Colonic mucosa (tissue), 4 donors: ENCODE measurements at regions not wholly inside any gene's neighbourhood (a gene's known extent, or its start where the extent isn't known, plus 50 kb on each side); places are given as distances from the start of the nearest gene placed in this dataset.

Experiments used
- DNase-seq: peaks from one replicate; pipeline ENCODE4 v3.0.0-alpha.2; 2020
- H3K27ac ChIP-seq: fragments of 200-600 bp; one replicate; pipeline ENCODE4 v1.8.0; 2021
- H3K27me3 ChIP-seq: fragments of 200-600 bp; one replicate; pipeline ENCODE4 v1.8.0; 2021
- H3K36me3 ChIP-seq: fragments of 200-600 bp; one replicate; pipeline ENCODE4 v1.8.0; 2021
- H3K4me1 ChIP-seq: fragments of 200-600 bp; one replicate; pipeline ENCODE4 v1.8.0; 2021; ENCODE audit warnings: mild to moderate bottlenecking
- H3K4me3 ChIP-seq: fragments of 200-600 bp; one replicate; pipeline ENCODE4 v1.8.0; 2021
- H3K9ac ChIP-seq, 2 donors: one replicate each; pipeline ENCODE4 v1.7.0; 2013; ENCODE audit warnings: control low read depth in 2 of 2, low read depth in 2 of 2, low read length in 2 of 2
- H3K9me3 ChIP-seq: fragments of 200-600 bp; one replicate; pipeline ENCODE4 v1.8.0; 2021
- intact Hi-C: fragments of 100-400 bp; cut with DNase I; formaldehyde crosslinking; loops from one replicate; pipeline ENCODE4 v1.14.1; 2022
- TF ChIP-seq, protein P1 (sequence below): fragments of 200-600 bp; IDR thresholded peaks from one replicate; pipeline ENCODE4 v1.8.0; 2022; ENCODE audit warnings: antibody characterized with exemption, mild to moderate bottlenecking
- donor health status: healthy.
- donor health status: DM: no; HTN: no; CAD: no.
- donor health status: DM: no; HTN: no; CAD: no.

DNA sequence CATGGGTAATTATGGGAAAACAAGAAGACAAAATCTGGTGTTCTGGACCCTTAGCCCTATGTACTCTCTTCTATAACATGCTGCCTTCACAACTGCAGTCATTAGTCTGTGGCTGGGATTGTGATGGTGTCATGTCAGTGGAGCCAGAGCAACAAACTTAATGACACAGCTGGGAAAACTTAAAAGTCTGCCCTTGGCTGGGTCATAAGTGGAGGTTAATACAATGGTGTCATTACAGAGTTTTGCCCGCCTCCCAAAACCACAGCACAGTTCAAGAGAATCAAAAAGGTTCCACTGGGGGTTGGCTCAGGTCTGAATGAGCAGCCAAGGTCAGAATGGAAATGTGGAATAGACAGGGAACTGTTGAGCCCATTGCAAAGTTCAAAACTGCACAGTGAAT is 455.7 kb upstream of the PIK3C3 start:
- Histone ChIP-seq H3K9me3 (no peaks in the 10 kb centered on the region), H3K27ac (no peak overlapping the region), H3K36me3 (no peaks in the 10 kb centered on the region), H3K4me3 (no peak overlapping the region), H3K4me1 (no peaks in the 10 kb centered on the region), H3K9ac (no peak overlapping the region), H3K27me3 (no peaks in the 10 kb centered on the region)
- intact Hi-C loops, result no loop called here
- TF ChIP-seq, protein P1, sequence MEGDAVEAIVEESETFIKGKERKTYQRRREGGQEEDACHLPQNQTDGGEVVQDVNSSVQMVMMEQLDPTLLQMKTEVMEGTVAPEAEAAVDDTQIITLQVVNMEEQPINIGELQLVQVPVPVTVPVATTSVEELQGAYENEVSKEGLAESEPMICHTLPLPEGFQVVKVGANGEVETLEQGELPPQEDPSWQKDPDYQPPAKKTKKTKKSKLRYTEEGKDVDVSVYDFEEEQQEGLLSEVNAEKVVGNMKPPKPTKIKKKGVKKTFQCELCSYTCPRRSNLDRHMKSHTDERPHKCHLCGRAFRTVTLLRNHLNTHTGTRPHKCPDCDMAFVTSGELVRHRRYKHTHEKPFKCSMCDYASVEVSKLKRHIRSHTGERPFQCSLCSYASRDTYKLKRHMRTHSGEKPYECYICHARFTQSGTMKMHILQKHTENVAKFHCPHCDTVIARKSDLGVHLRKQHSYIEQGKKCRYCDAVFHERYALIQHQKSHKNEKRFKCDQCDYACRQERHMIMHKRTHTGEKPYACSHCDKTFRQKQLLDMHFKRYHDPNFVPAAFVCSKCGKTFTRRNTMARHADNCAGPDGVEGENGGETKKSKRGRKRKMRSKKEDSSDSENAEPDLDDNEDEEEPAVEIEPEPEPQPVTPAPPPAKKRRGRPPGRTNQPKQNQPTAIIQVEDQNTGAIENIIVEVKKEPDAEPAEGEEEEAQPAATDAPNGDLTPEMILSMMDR, result no peak
- DNase-seq, result no peak

DNA sequence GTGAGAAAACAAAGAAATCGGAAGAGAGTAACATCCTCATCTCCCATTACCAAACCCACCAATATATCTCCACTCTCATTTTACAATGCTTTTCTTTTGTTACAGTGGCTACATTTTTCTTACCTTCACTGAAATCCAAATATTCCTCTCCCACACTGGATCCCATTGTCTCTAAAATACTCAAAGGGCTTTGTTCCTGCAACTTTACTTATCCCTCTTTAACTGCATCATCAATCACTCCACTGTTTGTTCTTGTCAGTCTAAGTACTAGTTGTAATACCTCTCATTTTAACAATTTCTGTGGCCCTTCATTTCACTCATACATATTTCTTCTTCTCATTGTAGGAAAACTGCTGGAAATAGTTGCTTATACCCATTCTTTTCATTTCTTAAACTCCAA is 464.2 kb upstream of the PIK3C3 start:
- Histone ChIP-seq H3K27me3 (no peaks in the 10 kb centered on the region), H3K9me3 (no peaks in the 10 kb centered on the region), H3K27ac (no peak overlapping the region), H3K4me3 (no peak overlapping the region), H3K36me3 (no peaks in the 10 kb centered on the region), H3K4me1 (no peaks in the 10 kb centered on the region), H3K9ac (no peak overlapping the region)
- intact Hi-C loops, result no loop called here
- DNase-seq, result no peak
- TF ChIP-seq, protein P1, result no peak

DNA sequence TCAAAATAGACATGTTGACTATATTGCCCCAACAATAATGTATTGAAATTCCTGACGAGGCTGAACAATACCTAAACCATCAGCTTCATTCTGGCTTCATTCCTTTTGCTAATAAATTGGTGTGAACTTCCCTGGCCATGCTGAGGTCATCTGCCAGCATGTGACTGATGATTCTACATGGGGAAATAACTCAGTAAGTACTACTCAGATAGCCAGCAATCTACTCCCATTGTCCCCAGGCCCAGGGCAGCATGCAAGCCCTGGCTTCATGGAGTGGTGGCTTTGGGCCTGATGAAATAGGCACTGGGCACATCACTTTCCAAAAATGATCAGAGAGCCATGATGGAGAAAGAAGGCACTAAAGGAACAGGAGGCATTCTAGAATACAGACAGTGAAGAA is 468.5 kb upstream of the PIK3C3 start:
- intact Hi-C loops, result no loop called here
- H3K9me3 ChIP-seq, result no peaks in the 10 kb centered on the region
- no peak overlapping the region for H3K27ac ChIP-seq
- DNase-seq, result no peak
- TF ChIP-seq, protein P1, result no peak
- no peak overlapping the region for H3K9ac ChIP-seq
- H3K27me3 ChIP-seq, result no peaks in the 10 kb centered on the region
- no peaks in the 10 kb centered on the region for H3K36me3 ChIP-seq
- H3K4me1 ChIP-seq, result no peaks in the 10 kb centered on the region
- no peak overlapping the region for H3K4me3 ChIP-seq

DNA sequence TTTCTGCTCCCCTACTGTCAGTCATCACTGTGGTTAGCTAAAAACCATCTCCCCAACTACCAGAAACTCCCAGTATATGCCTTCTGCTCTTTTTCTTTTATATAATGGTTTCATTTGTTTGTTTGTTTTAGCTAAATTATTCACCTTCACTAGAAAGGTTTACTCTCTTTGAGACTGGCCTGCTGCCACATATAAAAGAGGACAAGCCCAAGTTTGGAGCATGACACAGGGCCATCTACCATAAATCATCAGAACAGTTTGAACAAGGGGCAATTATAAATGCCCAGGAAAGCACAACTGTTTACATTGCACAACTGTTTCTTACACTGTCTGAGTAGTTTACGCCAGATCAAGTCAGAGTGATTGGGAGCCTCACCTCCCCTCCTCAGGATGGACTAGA is 471.0 kb upstream of the PIK3C3 start:
- Histone ChIP-seq H3K27me3 (no peaks in the 10 kb centered on the region), H3K27ac (no peak overlapping the region), H3K36me3 (no peaks in the 10 kb centered on the region), H3K9ac (no peak overlapping the region), H3K9me3 (no peaks in the 10 kb centered on the region), H3K4me3 (no peak overlapping the region), H3K4me1 (no peaks in the 10 kb centered on the region)
- intact Hi-C loops, result no loop called here
- no peak for DNase-seq
- TF ChIP-seq, protein P1, result no peak

DNA sequence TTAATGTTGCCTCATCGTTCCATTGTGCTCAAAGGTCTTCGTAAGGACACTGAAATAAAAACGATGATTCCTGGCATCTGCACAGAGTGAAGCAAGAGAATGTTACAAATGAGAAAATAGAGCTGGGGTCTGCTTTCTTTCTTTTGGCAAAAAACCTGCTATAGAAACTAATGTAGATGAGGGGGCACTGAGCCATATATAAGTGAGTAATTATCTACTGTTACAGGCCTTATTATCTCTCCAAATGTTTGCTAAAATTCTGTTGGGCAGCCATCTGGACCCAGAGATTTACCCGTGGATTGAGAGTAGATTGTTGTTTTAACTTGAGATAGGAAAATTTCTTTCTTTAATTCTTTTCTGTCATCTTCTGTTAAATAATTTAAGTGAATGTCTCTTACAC is 472.5 kb upstream of the PIK3C3 start:
- no peak for DNase-seq
- TF ChIP-seq, protein P1, result no peak
- no peaks in the 10 kb centered on the region for H3K27me3 ChIP-seq
- H3K9me3 ChIP-seq, result no peaks in the 10 kb centered on the region
- intact Hi-C loops, result no loop called here
- H3K27ac ChIP-seq, result no peak overlapping the region
- H3K4me1 ChIP-seq, result no peaks in the 10 kb centered on the region
- H3K4me3 ChIP-seq, result no peak overlapping the region
- no peak overlapping the region for H3K9ac ChIP-seq
- H3K36me3 ChIP-seq, result no peaks in the 10 kb centered on the region
